ENCODE measurements at regions not wholly inside any gene's neighbourhood (a gene's known extent, or its start where the extent isn't known, plus 50 kb on each side); places are given as distances from the start of the nearest gene placed in this dataset.
"Not testable (repeated sequence)": the region's sequence is repeated elsewhere in the genome, so short reads cannot be mapped to it uniquely, and the experiment has no call there.

- H3K79me2 ChIP-seq (ENCODE audit: insufficient read depth, low read length) = no peaks in the 10 kb centered on the region
- no peak overlapping the region for H3K9ac ChIP-seq (ENCODE audit: insufficient read depth, low read depth, low read length)
- FAIRE-seq (no peak), DNase-seq (ENCODE audit: low spot score) (no peak), ATAC-seq (no peak)
- POLR2A ChIA-PET = no interaction called here
- intact Hi-C loops (cut with micrococcal nuclease; ENCODE audit: unreplicated experiment) (no loop called here), in situ Hi-C loops (cut with HindIII; ENCODE audit: extremely low pct_ligation_motif_present, low pct_unique_long_range_greater_than_20kb) (no loop called here)
- H3K4me1 ChIP-seq (ENCODE audit: insufficient read depth, low read length) = no peaks in the 10 kb centered on the region
- H3K9me3 ChIP-seq (ENCODE audit: low read length) = no peaks in the 10 kb centered on the region
- CTCF ChIA-PET (ENCODE audit: low intra/inter-chr PET ratio, low total read pairs) = no interaction called here
- H3K27ac ChIP-seq (ENCODE audit: extremely low read length, insufficient read depth, low read length) = no peak overlapping the region
- no peaks in the 10 kb centered on the region for H4K20me1 ChIP-seq (ENCODE audit: insufficient read depth, low read length)
- no peaks in the 10 kb centered on the region for H3K36me3 ChIP-seq (replicated peaks in 1 of 2; ENCODE audit: control insufficient read depth in 1 of 2, insufficient read depth in 2 of 2, low read length in 2 of 2)
- 31% methylated on average over 5 of the region's 5 CpGs for WGBS (ENCODE audit: low lambda C conversion rate)
- TF ChIP-seq TSC22D2 (CRISPR knock-in tag; IDR thresholded peaks at IDR 0.05; ENCODE audit: borderline replicate concordance) (no peak), ZNF747 (CRISPR knock-in tag; IDR thresholded peaks at IDR 0.05; ENCODE audit: borderline replicate concordance) (no peak), ZNF678 (CRISPR knock-in tag; IDR thresholded peaks at IDR 0.05) (no peak)
- H3K4me2 ChIP-seq (ENCODE audit: low read depth, low read length) = no peak overlapping the region
- H3K27me3 ChIP-seq (ENCODE audit: control insufficient read depth in 1 of 2, insufficient read depth in 2 of 2, low read length in 2 of 2) = no peaks in the 10 kb centered on the region
- H3K4me3 ChIP-seq (replicated peaks in 1 of 3; ENCODE audit: insufficient read depth in 1 of 3, low read depth in 2 of 3, low read length in 3 of 3) = no peak overlapping the region
- no peak overlapping the region for H2AFZ ChIP-seq (ENCODE audit: low read length)
- BruUV-seq (replicated peaks) = no TSS peak
Measured at GRCh38 chr4:57305836-57306235, 195.7 kb upstream of the IGFBP7 start.

GRCh38 chr4:57303012-57303751 is 193.0 kb upstream of the IGFBP7 start:
- ATAC-seq = peak; percentile 54; the same call in 1 of the 3 replicates
- no TSS peak for BruUV-seq (replicated peaks)

GRCh38 chr4:57300300-57300699 is 190.1 kb upstream of the IGFBP7 start:
- CTCF ChIA-PET (ENCODE audit: low intra/inter-chr PET ratio, low total read pairs); H4K20me1 ChIP-seq (ENCODE audit: insufficient read depth, low read length); ATAC-seq; POLR2A ChIA-PET; H3K27ac ChIP-seq (ENCODE audit: extremely low read length, insufficient read depth, low read length); H3K4me1 ChIP-seq (ENCODE audit: insufficient read depth, low read length); H3K4me3 ChIP-seq (replicated peaks in 1 of 3; ENCODE audit: insufficient read depth in 1 of 3, low read depth in 2 of 3, low read length in 3 of 3); H3K4me2 ChIP-seq (ENCODE audit: low read depth, low read length); in situ Hi-C loops (cut with HindIII; ENCODE audit: extremely low pct_ligation_motif_present, low pct_unique_long_range_greater_than_20kb); H2AFZ ChIP-seq (ENCODE audit: low read length); H3K9ac ChIP-seq (ENCODE audit: insufficient read depth, low read depth, low read length); FAIRE-seq; DNase-seq (ENCODE audit: low spot score); H3K27me3 ChIP-seq (ENCODE audit: control insufficient read depth in 1 of 2, insufficient read depth in 2 of 2, low read length in 2 of 2); H3K9me3 ChIP-seq (ENCODE audit: low read length); H3K36me3 ChIP-seq (replicated peaks in 1 of 2; ENCODE audit: control insufficient read depth in 1 of 2, insufficient read depth in 2 of 2, low read length in 2 of 2); H3K79me2 ChIP-seq (ENCODE audit: insufficient read depth, low read length); BruUV-seq (replicated peaks): not testable (repeated sequence)
- no CpG with 5 or more reads among the region's 23 CpGs for WGBS (ENCODE audit: low lambda C conversion rate)
- intact Hi-C loops (cut with micrococcal nuclease; ENCODE audit: unreplicated experiment) = loop anchor here (5.0 kb wide), 1 partner anchor 263 kb away; no protein-coding TSS in a partner anchor

More at GRCh38 chr4:57303012-57303751, 193.0 kb upstream of the IGFBP7 start:
- H3K27ac ChIP-seq (ENCODE audit: extremely low read length, insufficient read depth, low read length) = no peak overlapping the region
- H3K79me2 ChIP-seq (ENCODE audit: insufficient read depth, low read length) = no peaks in the 10 kb centered on the region
- H2AFZ ChIP-seq (ENCODE audit: low read length) = no peak overlapping the region
- in situ Hi-C loops (cut with HindIII; ENCODE audit: extremely low pct_ligation_motif_present, low pct_unique_long_range_greater_than_20kb) (no loop called here), intact Hi-C loops (cut with micrococcal nuclease; ENCODE audit: unreplicated experiment) (loop anchor here (5.0 kb wide), 1 partner anchor 266 kb away; no protein-coding TSS in a partner anchor)
- H3K4me3 ChIP-seq (replicated peaks in 1 of 3; ENCODE audit: insufficient read depth in 1 of 3, low read depth in 2 of 3, low read length in 3 of 3) = no peak overlapping the region
- no peak for FAIRE-seq
- ChIA-PET CTCF (ENCODE audit: low intra/inter-chr PET ratio, low total read pairs) (no interaction called here), POLR2A (no interaction called here)
- no peaks in the 10 kb centered on the region for H3K4me1 ChIP-seq (ENCODE audit: insufficient read depth, low read length)
- no peak overlapping the region for H3K4me2 ChIP-seq (ENCODE audit: low read depth, low read length)
- no peaks in the 10 kb centered on the region for H4K20me1 ChIP-seq (ENCODE audit: insufficient read depth, low read length)
- no peaks in the 10 kb centered on the region for H3K9me3 ChIP-seq (ENCODE audit: low read length)
- peak; percentile 11; the same call in 1 of the 2 replicates for TF ChIP-seq STAG1 (CRISPR knock-in tag; IDR thresholded peaks at IDR 0.05)
- no peak for TF ChIP-seq ZNF275 (CRISPR knock-in tag; IDR thresholded peaks at IDR 0.05; ENCODE audit: borderline replicate concordance)
- 17% methylated on average over 3 of the region's 14 CpGs for WGBS (ENCODE audit: low lambda C conversion rate)
- no peak for DNase-seq (ENCODE audit: low spot score)
- no peaks in the 10 kb centered on the region for H3K27me3 ChIP-seq (ENCODE audit: control insufficient read depth in 1 of 2, insufficient read depth in 2 of 2, low read length in 2 of 2)
- H3K9ac ChIP-seq (ENCODE audit: insufficient read depth, low read depth, low read length) = no peak overlapping the region
- H3K36me3 ChIP-seq (replicated peaks in 1 of 2; ENCODE audit: control insufficient read depth in 1 of 2, insufficient read depth in 2 of 2, low read length in 2 of 2) = no peaks in the 10 kb centered on the region

Data from HepG2 (cell line).